ENCODE measurements at regions not wholly inside any gene's neighbourhood (a gene's known extent, or its start where the extent isn't known, plus 50 kb on each side); places are given as distances from the start of the nearest gene placed in this dataset.

DNA sequence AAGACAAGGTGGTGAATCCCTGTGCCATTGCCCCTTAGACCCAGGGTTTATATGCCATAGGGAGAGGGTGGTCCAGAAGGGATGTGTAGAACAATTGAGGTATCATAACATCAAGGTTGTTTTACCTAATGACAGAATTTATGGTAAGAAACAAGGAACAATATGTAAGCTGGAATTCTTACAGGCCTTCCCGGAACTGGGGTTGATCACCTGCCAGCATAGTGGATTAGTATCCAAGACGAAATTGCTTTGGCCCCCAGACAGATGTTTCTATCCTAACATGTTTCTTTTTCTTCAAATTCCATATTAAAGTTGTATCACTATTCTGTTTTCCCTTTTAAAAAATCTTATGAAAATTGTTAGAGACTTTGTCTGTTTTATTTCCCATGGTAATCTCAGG is 343.8 kb upstream of the ANO3 start:
- Histone ChIP-seq H3K9me3 (no peaks in the 10 kb centered on the region), H3K27me3 (no peaks in the 10 kb centered on the region), H3K27ac (no peak overlapping the region), H3K4me1 (no peaks in the 10 kb centered on the region), H3K36me3 (no peaks in the 10 kb centered on the region), H3K4me3 (no peak overlapping the region)
- intact Hi-C loops (cut with DNase I) = no loop called here
- no peak for DNase-seq (ENCODE audit: extremely low spot score in 2 of 2)
- TF ChIP-seq POLR2AphosphoS5 (IDR thresholded peaks at IDR 0.05; ENCODE audit: insufficient read depth in 1 of 2, low read depth in 1 of 2) (no peak), POLR2A (IDR thresholded peaks at IDR 0.05) (no peak)
- TF ChIP-seq, protein P1, sequence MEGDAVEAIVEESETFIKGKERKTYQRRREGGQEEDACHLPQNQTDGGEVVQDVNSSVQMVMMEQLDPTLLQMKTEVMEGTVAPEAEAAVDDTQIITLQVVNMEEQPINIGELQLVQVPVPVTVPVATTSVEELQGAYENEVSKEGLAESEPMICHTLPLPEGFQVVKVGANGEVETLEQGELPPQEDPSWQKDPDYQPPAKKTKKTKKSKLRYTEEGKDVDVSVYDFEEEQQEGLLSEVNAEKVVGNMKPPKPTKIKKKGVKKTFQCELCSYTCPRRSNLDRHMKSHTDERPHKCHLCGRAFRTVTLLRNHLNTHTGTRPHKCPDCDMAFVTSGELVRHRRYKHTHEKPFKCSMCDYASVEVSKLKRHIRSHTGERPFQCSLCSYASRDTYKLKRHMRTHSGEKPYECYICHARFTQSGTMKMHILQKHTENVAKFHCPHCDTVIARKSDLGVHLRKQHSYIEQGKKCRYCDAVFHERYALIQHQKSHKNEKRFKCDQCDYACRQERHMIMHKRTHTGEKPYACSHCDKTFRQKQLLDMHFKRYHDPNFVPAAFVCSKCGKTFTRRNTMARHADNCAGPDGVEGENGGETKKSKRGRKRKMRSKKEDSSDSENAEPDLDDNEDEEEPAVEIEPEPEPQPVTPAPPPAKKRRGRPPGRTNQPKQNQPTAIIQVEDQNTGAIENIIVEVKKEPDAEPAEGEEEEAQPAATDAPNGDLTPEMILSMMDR (IDR thresholded peaks at IDR 0.05) = no peak

GRCh38 chr11:25990406-25990805 is 341.5 kb upstream of the ANO3 start:
- H3K27ac ChIP-seq = no peak overlapping the region
- no peaks in the 10 kb centered on the region for H3K27me3 ChIP-seq
- DNase-seq (ENCODE audit: extremely low spot score in 2 of 2) = no peak
- intact Hi-C loops (cut with DNase I) = no loop called here
- H3K36me3 ChIP-seq = no peaks in the 10 kb centered on the region
- TF ChIP-seq POLR2AphosphoS5 (IDR thresholded peaks at IDR 0.05; ENCODE audit: insufficient read depth in 1 of 2, low read depth in 1 of 2) = no peak
- TF ChIP-seq, protein P1 (IDR thresholded peaks at IDR 0.05) = no peak
- H3K9me3 ChIP-seq = no peaks in the 10 kb centered on the region
- H3K4me3 ChIP-seq = no peak overlapping the region
- H3K4me1 ChIP-seq = no peaks in the 10 kb centered on the region

DNA sequence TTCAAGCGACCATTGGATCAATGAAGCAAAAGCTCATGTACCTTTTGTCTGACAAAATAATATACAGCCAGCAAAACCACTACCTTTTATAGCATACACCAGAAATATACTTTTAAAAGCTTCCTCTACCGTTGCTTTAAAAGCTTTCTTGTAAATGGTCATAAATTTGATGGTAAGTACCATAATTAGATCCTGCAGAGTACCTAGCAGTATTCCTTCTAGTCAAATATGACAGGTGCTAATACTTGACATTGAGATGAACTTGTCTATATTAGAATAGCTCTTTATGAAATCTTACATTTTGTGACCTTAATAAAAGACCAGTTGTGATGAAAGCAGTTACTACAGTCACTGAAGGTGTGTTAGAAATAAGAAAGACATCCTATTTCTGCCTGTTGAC is 340.5 kb upstream of the ANO3 start:
- intact Hi-C loops (cut with DNase I) = no loop called here
- Histone ChIP-seq H3K9me3 (no peaks in the 10 kb centered on the region), H3K27me3 (no peaks in the 10 kb centered on the region), H3K27ac (no peak overlapping the region), H3K36me3 (no peaks in the 10 kb centered on the region), H3K4me3 (no peak overlapping the region), H3K4me1 (no peaks in the 10 kb centered on the region)
- DNase-seq (ENCODE audit: extremely low spot score in 2 of 2) = no peak
- TF ChIP-seq POLR2AphosphoS5 (IDR thresholded peaks at IDR 0.05; ENCODE audit: insufficient read depth in 1 of 2, low read depth in 1 of 2) = no peak
- TF ChIP-seq POLR2A (IDR thresholded peaks at IDR 0.05) = no peak
- TF ChIP-seq, protein P1 (IDR thresholded peaks at IDR 0.05) = no peak

GRCh38 chr11:25992294-25992693 is 339.6 kb upstream of the ANO3 start:
- H3K27me3 ChIP-seq = no peaks in the 10 kb centered on the region
- intact Hi-C loops (cut with DNase I) = no loop called here
- H3K27ac ChIP-seq = no peak overlapping the region
- H3K36me3 ChIP-seq = no peaks in the 10 kb centered on the region
- TF ChIP-seq, protein P1 (IDR thresholded peaks at IDR 0.05) = no peak
- no peak for TF ChIP-seq POLR2A (IDR thresholded peaks at IDR 0.05)
- TF ChIP-seq POLR2AphosphoS5 (IDR thresholded peaks at IDR 0.05; ENCODE audit: insufficient read depth in 1 of 2, low read depth in 1 of 2) = no peak
- no peaks in the 10 kb centered on the region for H3K4me1 ChIP-seq
- H3K4me3 ChIP-seq = no peak overlapping the region
- no peak for DNase-seq (ENCODE audit: extremely low spot score in 2 of 2)
- no peaks in the 10 kb centered on the region for H3K9me3 ChIP-seq

GRCh38 chr11:25993016-25993415 is 338.9 kb upstream of the ANO3 start:
- H3K27ac ChIP-seq = no peak overlapping the region
- intact Hi-C loops (cut with DNase I) = no loop called here
- no peak overlapping the region for H3K4me3 ChIP-seq
- H3K36me3 ChIP-seq = no peaks in the 10 kb centered on the region
- no peak for DNase-seq (ENCODE audit: extremely low spot score in 2 of 2)
- no peaks in the 10 kb centered on the region for H3K27me3 ChIP-seq
- H3K9me3 ChIP-seq = no peaks in the 10 kb centered on the region
- TF ChIP-seq, protein P1 (IDR thresholded peaks at IDR 0.05) = no peak
- TF ChIP-seq POLR2A (IDR thresholded peaks at IDR 0.05) = no peak
- TF ChIP-seq POLR2AphosphoS5 (IDR thresholded peaks at IDR 0.05; ENCODE audit: insufficient read depth in 1 of 2, low read depth in 1 of 2) = no peak
- no peaks in the 10 kb centered on the region for H3K4me1 ChIP-seq

All from vagina (tissue), 2 donors.